ENCODE measurements at regions not wholly inside any gene's neighbourhood (a gene's known extent, or its start where the extent isn't known, plus 50 kb on each side); places are given as distances from the start of the nearest gene placed in this dataset.

DNA sequence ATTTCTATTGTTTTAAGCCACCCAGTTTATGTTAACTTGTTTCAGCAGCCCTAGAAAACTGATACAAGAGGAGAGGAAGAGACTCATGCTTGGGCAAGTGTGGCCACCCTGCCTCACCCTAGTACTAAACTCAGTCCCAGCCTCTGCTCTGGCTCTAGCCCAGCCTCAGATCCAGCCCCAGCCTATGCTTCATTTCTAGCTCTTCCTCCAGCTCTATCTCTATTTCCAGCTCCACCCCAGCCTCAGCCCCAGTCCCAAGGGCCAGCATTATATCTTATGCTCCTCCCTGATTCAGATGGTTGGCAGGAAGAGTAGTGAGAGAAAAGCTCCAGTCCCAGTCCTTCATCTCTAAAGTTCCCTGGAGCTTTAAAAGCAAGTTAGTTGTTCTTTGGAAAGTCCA, 535.5 kb downstream of the PTPRC start:
- TF ChIP-seq POLR2A (IDR thresholded peaks at IDR 0.05) (no peak), POLR2AphosphoS5 (IDR thresholded peaks at IDR 0.05) (no peak), CTCF (IDR thresholded peaks at IDR 0.05) (no peak), EP300 (IDR thresholded peaks at IDR 0.05) (no peak)
- Histone ChIP-seq H3K4me3 (no peak overlapping the region), H3K4me1 (no peaks in the 10 kb centered on the region), H3K9me3 (no peaks in the 10 kb centered on the region), H3K27ac (no peak overlapping the region), H3K27me3 (no peaks in the 10 kb centered on the region), H3K36me3 (no peaks in the 10 kb centered on the region)
- no peak for DNase-seq (ENCODE audit: low spot score in 2 of 2)

DNA sequence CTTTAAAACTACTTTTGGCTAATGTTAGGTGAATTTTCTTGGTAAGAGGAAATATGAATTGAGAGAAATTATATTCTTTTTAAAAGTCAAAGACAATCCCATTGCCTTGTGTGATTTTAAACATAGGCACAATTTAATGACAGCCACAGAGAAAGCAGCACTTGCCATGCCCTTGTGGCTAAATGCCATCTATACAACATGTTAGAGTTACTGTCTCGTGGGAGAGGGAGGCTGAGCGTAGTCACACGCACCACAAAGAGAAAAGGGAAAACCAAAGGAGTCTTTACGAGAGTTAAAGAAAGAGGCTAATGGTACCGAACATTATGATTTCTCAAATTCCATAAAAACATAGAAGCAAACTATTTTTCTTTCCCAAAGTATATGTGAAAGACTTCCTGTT, 537.9 kb downstream of the PTPRC start:
- H3K36me3 ChIP-seq, result no peaks in the 10 kb centered on the region
- H3K9me3 ChIP-seq, result no peaks in the 10 kb centered on the region
- H3K27ac ChIP-seq, result no peak overlapping the region
- H3K4me1 ChIP-seq, result no peaks in the 10 kb centered on the region
- no peaks in the 10 kb centered on the region for H3K27me3 ChIP-seq
- no peak for DNase-seq (ENCODE audit: low spot score in 2 of 2)
- 50% methylated on average over 5 of the region's 5 CpGs for WGBS
- H3K4me3 ChIP-seq, result no peak overlapping the region
- TF ChIP-seq POLR2A (IDR thresholded peaks at IDR 0.05), result no peak
- TF ChIP-seq EP300 (IDR thresholded peaks at IDR 0.05), result no peak
- no peak for TF ChIP-seq CTCF (IDR thresholded peaks at IDR 0.05)
- no peak for TF ChIP-seq POLR2AphosphoS5 (IDR thresholded peaks at IDR 0.05)

GRCh38 chr1:199177241-199177640, 538.4 kb downstream of the PTPRC start:
- no peak overlapping the region for H3K27ac ChIP-seq
- DNase-seq (ENCODE audit: low spot score in 2 of 2), result no peak
- TF ChIP-seq POLR2AphosphoS5 (IDR thresholded peaks at IDR 0.05), result no peak
- TF ChIP-seq POLR2A (IDR thresholded peaks at IDR 0.05), result no peak
- TF ChIP-seq EP300 (IDR thresholded peaks at IDR 0.05), result no peak
- TF ChIP-seq CTCF (IDR thresholded peaks at IDR 0.05), result no peak
- 51% methylated on average over 4 of the region's 4 CpGs for WGBS
- H3K27me3 ChIP-seq, result no peaks in the 10 kb centered on the region
- H3K4me3 ChIP-seq, result no peak overlapping the region
- H3K36me3 ChIP-seq, result no peaks in the 10 kb centered on the region
- H3K9me3 ChIP-seq, result no peaks in the 10 kb centered on the region
- no peaks in the 10 kb centered on the region for H3K4me1 ChIP-seq

DNA sequence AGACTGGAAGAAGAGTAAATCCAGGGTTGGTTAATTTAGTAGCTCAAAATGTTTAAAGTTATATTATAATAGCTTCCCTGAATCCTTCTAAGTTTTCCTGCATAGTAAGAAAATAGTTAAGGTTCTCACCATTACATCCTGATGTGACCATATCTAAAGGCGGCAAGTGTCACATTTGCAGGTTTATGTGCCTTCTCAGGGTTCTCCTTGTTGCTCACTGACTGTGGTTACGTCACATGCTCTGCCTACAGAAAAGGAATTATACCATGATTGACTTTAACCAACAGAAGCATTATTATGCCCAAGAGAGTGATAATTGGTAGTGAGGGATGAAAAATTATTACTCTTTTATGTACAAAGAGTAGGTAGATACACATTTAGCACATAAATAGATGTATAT, 539.8 kb downstream of the PTPRC start:
- no peak for DNase-seq (ENCODE audit: low spot score in 2 of 2)
- TF ChIP-seq CTCF (IDR thresholded peaks at IDR 0.05), result no peak
- no peak for TF ChIP-seq POLR2AphosphoS5 (IDR thresholded peaks at IDR 0.05)
- TF ChIP-seq EP300 (IDR thresholded peaks at IDR 0.05), result no peak
- TF ChIP-seq POLR2A (IDR thresholded peaks at IDR 0.05), result no peak
- WGBS, result 92% methylated on average over 2 of the region's 2 CpGs
- Histone ChIP-seq H3K4me3 (no peak overlapping the region), H3K27ac (no peak overlapping the region), H3K36me3 (no peaks in the 10 kb centered on the region), H3K27me3 (no peaks in the 10 kb centered on the region), H3K4me1 (no peaks in the 10 kb centered on the region), H3K9me3 (no peaks in the 10 kb centered on the region)

DNA sequence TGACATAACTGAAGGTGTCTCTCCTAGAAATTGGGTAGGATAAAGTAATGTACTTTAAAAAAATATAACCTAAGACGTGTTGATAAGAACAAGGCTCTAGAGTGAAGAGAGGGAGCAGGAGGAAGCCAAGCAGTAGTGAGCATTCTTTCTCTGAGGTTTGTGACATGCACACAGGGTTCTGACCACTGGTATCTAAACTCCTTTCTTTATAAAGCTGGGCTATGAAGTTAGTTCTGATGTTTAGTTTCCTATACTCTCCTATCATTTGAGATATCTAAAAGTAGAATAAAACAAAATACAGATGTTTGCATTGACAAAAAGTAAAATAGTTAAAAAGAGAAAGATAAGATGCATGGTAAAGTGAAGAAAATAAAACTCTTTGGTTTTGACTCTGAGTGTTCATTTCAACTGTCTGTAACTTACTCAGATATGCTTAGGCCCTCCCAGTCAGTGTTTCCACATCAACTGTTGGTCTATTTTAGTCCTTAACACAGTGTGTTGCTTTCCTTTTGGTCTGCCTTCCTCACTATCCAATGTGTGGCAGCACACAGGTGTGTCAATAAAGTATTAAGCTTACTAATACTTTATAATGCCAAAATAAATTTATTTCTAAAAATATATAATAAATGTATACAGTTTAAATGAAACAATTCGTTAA, 543.5 kb downstream of the PTPRC start:
- TF ChIP-seq POLR2A (IDR thresholded peaks at IDR 0.05) (no peak), CTCF (IDR thresholded peaks at IDR 0.05) (no peak), POLR2AphosphoS5 (IDR thresholded peaks at IDR 0.05) (no peak), EP300 (IDR thresholded peaks at IDR 0.05) (no peak)

More for the DNA sequence above, 543.5 kb downstream of the PTPRC start:
- no peaks in the 10 kb centered on the region for H3K4me1 ChIP-seq
- no peaks in the 10 kb centered on the region for H3K27me3 ChIP-seq
- no peak overlapping the region for H3K27ac ChIP-seq
- H3K9me3 ChIP-seq, result no peaks in the 10 kb centered on the region
- H3K36me3 ChIP-seq, result no peaks in the 10 kb centered on the region
- no peak for DNase-seq (ENCODE audit: low spot score in 2 of 2)
- H3K4me3 ChIP-seq, result no peak overlapping the region
- 83% methylated on average over 2 of the region's 2 CpGs for WGBS

All from suprapubic skin (tissue), 4 donors.